CD14-positive monocyte (primary cell): ENCODE measurements at regions not wholly inside any gene's neighbourhood (a gene's known extent, or its start where the extent isn't known, plus 50 kb on each side); places are given as distances from the start of the nearest gene placed in this dataset.
"Not testable (repeated sequence)": the region's sequence is repeated elsewhere in the genome, so short reads cannot be mapped to it uniquely, and the experiment has no call there.

Experiments used
- DNase-seq, 3 donors: peaks; one replicate each; pipeline ENCODE4 v3.0.0-alpha.2; 2011 to 2022
- H2AFZ ChIP-seq: 2 replicates; pipeline ENCODE4 v1.6.0; 2012; ENCODE audit warnings: mild to moderate bottlenecking, low read depth, low read length, inconsistent platforms; ENCODE audit not compliant: insufficient read depth, poor library complexity, severe bottlenecking
- H3K27ac ChIP-seq, 2 donors: 1 replicate in 1 of 2; 2 replicates in 1 of 2; pipeline ENCODE4 v1.5.1; 2012 to 2013; ENCODE audit warnings: low read length in 2 of 2, control low read depth in 1 of 2, inconsistent platforms in 1 of 2, low read depth in 1 of 2, mild to moderate bottlenecking in 1 of 2
- H3K27me3 ChIP-seq, 2 donors: one replicate each; pipeline versions ENCODE4 v1.6.0 to v1.6.1; 2011 to 2013; ENCODE audit warnings: low read length in 2 of 2; ENCODE audit not compliant: control insufficient read depth in 2 of 2, insufficient read depth in 2 of 2
- H3K36me3 ChIP-seq, 2 donors: replicated peaks in 1 of 2; 1 replicate in 1 of 2; 2 replicates in 1 of 2; pipeline versions ENCODE4 v1.5.1 to v1.6.1; 2012 to 2013; ENCODE audit warnings: low read length in 2 of 2, control low read depth in 1 of 2, inconsistent platforms in 1 of 2, mild to moderate bottlenecking in 1 of 2; ENCODE audit not compliant: insufficient read depth in 2 of 2, control insufficient read depth in 1 of 2
- H3K4me1 ChIP-seq, 2 donors: 1 replicate in 1 of 2; 2 replicates in 1 of 2; pipeline versions ENCODE4 v1.5.1 to v1.6.1; 2012 to 2013; ENCODE audit warnings: low read length in 2 of 2, control low read depth in 1 of 2, inconsistent platforms in 1 of 2, mild to moderate bottlenecking in 1 of 2, moderate library complexity in 1 of 2; ENCODE audit not compliant: insufficient read depth in 2 of 2, control insufficient read depth in 1 of 2
- H3K4me2 ChIP-seq: replicated peaks from 2 replicates; pipeline ENCODE3; 2012; ENCODE audit warnings: low read length, moderate library complexity, mild to moderate bottlenecking; ENCODE audit not compliant: poor library complexity, severe bottlenecking; ENCODE audit errors: extremely low read depth
- H3K4me3 ChIP-seq, 3 experiments: fragments of 200-600 bp in 1 of 3; sonication (generic) in 1 of 3; replicated peaks in 1 of 3; 1 replicate in 2 of 3; 2 replicates in 1 of 3; pipeline ENCODE4 v1.5.1; 2011 to 2013; ENCODE audit warnings: low read length in 3 of 3, mild to moderate bottlenecking in 3 of 3, control low read depth in 2 of 3, low read depth in 2 of 3, inconsistent platforms in 1 of 3, moderate library complexity in 1 of 3
- H3K79me2 ChIP-seq: 2 replicates; pipeline ENCODE4 v1.6.0; 2012; ENCODE audit warnings: mild to moderate bottlenecking, control low read depth, inconsistent platforms, low read length, moderate library complexity; ENCODE audit not compliant: insufficient read depth
- H3K9ac ChIP-seq: 2 replicates; pipeline ENCODE4 v1.6.0; 2017; ENCODE audit warnings: low read length, mild to moderate bottlenecking; ENCODE audit not compliant: insufficient read depth, poor library complexity, severe bottlenecking
- H3K9me3 ChIP-seq, 2 donors: replicated peaks in 1 of 2; 1 replicate in 1 of 2; 2 replicates in 1 of 2; pipeline versions ENCODE4 v1.5.1 to v1.6.1; 2012 to 2013; ENCODE audit warnings: low read length in 2 of 2, control low read depth in 1 of 2; ENCODE audit not compliant: control insufficient read depth in 1 of 2, insufficient read depth in 1 of 2
- H4K20me1 ChIP-seq: 2 replicates; pipeline ENCODE4 v1.6.0; 2012; ENCODE audit warnings: mild to moderate bottlenecking, low read length, control low read depth, moderate library complexity; ENCODE audit not compliant: insufficient read depth
- H3K27ac Mint-ChIP-seq, 7 donors: one replicate each; pipeline ENCODE4 v1.8.0; 2020; ENCODE audit warnings: mild to moderate bottlenecking in 7 of 7, mixed read lengths in 7 of 7, moderate library complexity in 6 of 7, inconsistent platforms in 2 of 7
- H3K27me3 Mint-ChIP-seq, 3 donors: one replicate each; pipeline ENCODE4 v1.8.0; 2021 to 2022; ENCODE audit warnings: low read depth in 3 of 3, mild to moderate bottlenecking in 3 of 3, mixed read lengths in 3 of 3, moderate library complexity in 3 of 3, inconsistent platforms in 1 of 3
- H3K36me3 Mint-ChIP-seq, 2 donors: one replicate each; pipeline ENCODE4 v1.8.0; 2020; ENCODE audit warnings: mixed read lengths in 2 of 2, inconsistent platforms in 1 of 2, mild to moderate bottlenecking in 1 of 2
- H3K4me1 Mint-ChIP-seq: one replicate; pipeline ENCODE4 v1.8.0; 2020; ENCODE audit warnings: mild to moderate bottlenecking, mixed read lengths
- H3K4me3 Mint-ChIP-seq, 2 donors: one replicate each; pipeline ENCODE4 v1.8.0; 2020; ENCODE audit warnings: mild to moderate bottlenecking in 2 of 2, mixed read lengths in 2 of 2, moderate library complexity in 1 of 2
- H3K9me3 Mint-ChIP-seq, 7 donors: one replicate each; pipeline ENCODE4 v1.8.0; 2020 to 2022; ENCODE audit warnings: mixed read lengths in 7 of 7, mild to moderate bottlenecking in 6 of 7, moderate library complexity in 6 of 7, inconsistent platforms in 2 of 7
- WGBS: methylation state at CpG from one replicate; pipeline ENCODE4 v1.1.5; 2013; ENCODE audit warnings: missing lambda C conversion rate; ENCODE audit not compliant: insufficient coverage; 5-methylcytosine and 5-hydroxymethylcytosine counted together
- intact Hi-C, 2 donors: fragments of 100-400 bp; cut with micrococcal nuclease; formaldehyde crosslinking; loops; one replicate each; pipeline versions ENCODE4 v1.15.0 to v1.15.1; 2023
- TF ChIP-seq, protein P1 (sequence below): fragments of 200-600 bp; IDR thresholded peaks from one replicate; pipeline ENCODE4 v1.8.0; 2022; ENCODE audit warnings: antibody characterized with exemption, mild to moderate bottlenecking

DNA sequence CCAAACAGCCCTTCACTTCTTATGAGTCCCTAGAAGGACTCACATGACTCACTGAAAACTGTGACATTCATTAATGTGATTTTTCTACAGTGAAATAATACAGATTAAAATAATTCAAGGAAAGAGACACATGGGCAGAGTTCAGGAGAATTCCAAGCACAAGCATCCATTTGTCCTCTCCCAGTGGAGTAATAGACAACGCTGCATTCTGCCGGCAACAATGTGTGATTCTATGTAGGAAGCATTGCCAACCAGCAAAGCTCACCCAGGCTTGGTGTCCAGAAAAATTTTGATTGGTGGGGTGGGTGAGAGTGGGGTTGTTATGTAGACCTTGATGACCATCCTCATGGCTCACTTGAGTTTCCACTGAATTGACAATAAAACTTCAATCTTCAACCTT, 123.9 kb downstream of the VPREB1 start:
- Histone ChIP-seq H3K36me3 (no peaks in the 10 kb centered on the region), H3K27me3 (no peaks in the 10 kb centered on the region), H4K20me1 (no peaks in the 10 kb centered on the region), H3K4me2 (no peak overlapping the region), H3K4me3 (no peak overlapping the region), H3K27ac (no peak overlapping the region), H3K79me2 (no peaks in the 10 kb centered on the region), H3K4me1 (no peaks in the 10 kb centered on the region), H2AFZ (no peak overlapping the region), H3K9me3 (no peaks in the 10 kb centered on the region), H3K9ac (no peak overlapping the region)
- H3K9me3 Mint-ChIP-seq, result no peaks in the 10 kb centered on the region
- H3K4me3 Mint-ChIP-seq, result no peak overlapping the region
- TF ChIP-seq, protein P1, sequence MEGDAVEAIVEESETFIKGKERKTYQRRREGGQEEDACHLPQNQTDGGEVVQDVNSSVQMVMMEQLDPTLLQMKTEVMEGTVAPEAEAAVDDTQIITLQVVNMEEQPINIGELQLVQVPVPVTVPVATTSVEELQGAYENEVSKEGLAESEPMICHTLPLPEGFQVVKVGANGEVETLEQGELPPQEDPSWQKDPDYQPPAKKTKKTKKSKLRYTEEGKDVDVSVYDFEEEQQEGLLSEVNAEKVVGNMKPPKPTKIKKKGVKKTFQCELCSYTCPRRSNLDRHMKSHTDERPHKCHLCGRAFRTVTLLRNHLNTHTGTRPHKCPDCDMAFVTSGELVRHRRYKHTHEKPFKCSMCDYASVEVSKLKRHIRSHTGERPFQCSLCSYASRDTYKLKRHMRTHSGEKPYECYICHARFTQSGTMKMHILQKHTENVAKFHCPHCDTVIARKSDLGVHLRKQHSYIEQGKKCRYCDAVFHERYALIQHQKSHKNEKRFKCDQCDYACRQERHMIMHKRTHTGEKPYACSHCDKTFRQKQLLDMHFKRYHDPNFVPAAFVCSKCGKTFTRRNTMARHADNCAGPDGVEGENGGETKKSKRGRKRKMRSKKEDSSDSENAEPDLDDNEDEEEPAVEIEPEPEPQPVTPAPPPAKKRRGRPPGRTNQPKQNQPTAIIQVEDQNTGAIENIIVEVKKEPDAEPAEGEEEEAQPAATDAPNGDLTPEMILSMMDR, result no peak
- H3K36me3 Mint-ChIP-seq, result no peaks in the 10 kb centered on the region
- no peak for DNase-seq
- peaks cover 12% of the 10 kb centered on the region for H3K4me1 Mint-ChIP-seq
- WGBS, result no CpG with 5 or more reads among the region's 2 CpGs
- H3K27ac Mint-ChIP-seq, result no peak overlapping the region
- H3K27me3 Mint-ChIP-seq, result peaks cover 0 to 2% (median 0%) of the 10 kb centered on the region in 3 donors
- intact Hi-C loops, result no loop called here

DNA sequence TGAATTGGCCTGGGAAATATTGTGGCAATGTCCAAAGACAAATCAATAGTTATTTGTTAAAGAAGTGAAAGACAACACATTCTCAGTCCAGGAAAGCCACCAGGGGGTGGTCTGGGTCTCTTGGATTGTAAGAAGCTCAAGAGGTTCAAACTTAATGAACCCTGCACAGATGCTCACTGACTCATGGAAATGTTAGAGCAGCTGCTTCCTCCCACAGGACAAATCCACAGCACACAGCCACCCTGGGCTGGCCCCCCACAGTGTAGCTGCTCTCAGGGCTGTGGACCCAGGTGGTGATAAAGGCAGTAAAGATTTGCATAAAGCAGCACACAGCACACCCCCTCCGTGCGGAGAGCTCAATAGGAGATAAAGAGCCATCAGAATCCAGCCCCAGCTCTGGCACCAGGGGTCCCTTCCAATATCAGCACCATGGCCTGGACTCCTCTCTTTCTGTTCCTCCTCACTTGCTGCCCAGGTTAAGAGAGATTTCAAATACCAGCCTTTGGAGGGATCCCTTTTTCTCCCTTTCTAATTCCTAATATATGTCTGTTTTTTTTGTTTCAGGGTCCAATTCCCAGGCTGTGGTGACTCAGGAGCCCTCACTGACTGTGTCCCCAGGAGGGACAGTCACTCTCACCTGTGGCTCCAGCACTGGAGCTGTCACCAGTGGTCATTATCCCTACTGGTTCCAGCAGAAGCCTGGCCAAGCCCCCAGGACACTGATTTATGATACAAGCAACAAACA, 124.8 kb downstream of the VPREB1 start:
- WGBS, result no CpG with 5 or more reads among the region's 2 CpGs
- DNase-seq, H3K9ac ChIP-seq, H3K4me3 Mint-ChIP-seq, H4K20me1 ChIP-seq, H3K36me3 Mint-ChIP-seq, H3K9me3 Mint-ChIP-seq, H3K36me3 ChIP-seq, H3K27ac ChIP-seq, H3K9me3 ChIP-seq, H3K27me3 ChIP-seq, H2AFZ ChIP-seq, H3K27me3 Mint-ChIP-seq, H3K4me2 ChIP-seq, intact Hi-C loops, H3K4me3 ChIP-seq, H3K79me2 ChIP-seq, H3K4me1 ChIP-seq: not testable (repeated sequence)
- peaks cover 14% of the 10 kb centered on the region for H3K4me1 Mint-ChIP-seq
- peak overlapping the region in 1 of 7 donors; percentile 42 for H3K27ac Mint-ChIP-seq
